GM12873 (cell line): ENCODE measurements at regions not wholly inside any gene's neighbourhood (a gene's known extent, or its start where the extent isn't known, plus 50 kb on each side); places are given as distances from the start of the nearest gene placed in this dataset.

Experiments used
- CTCF ChIP-seq: IDR thresholded peaks from 2 replicates; pipeline ENCODE4 v1.5.1; 2012; ENCODE audit warnings: low read depth, mild to moderate bottlenecking, moderate library complexity, low read length, control low read depth; ENCODE audit not compliant: insufficient read depth; ENCODE audit errors: missing control alignments

- TF ChIP-seq CTCF, result no peak
Observed at GRCh38 chr5:7955476-7955875, 86.5 kb downstream of the MTRR start.

- no peak for TF ChIP-seq CTCF
Observed at GRCh38 chr5:7957329-7957728, 88.4 kb downstream of the MTRR start.

GRCh38 chr5:7960142-7960541, 91.2 kb downstream of the MTRR start:
- TF ChIP-seq CTCF, result no peak

- TF ChIP-seq CTCF, result no peak
Observed at GRCh38 chr5:7961540-7961939, 92.6 kb downstream of the MTRR start.

GRCh38 chr5:7970816-7971215, 101.9 kb downstream of the MTRR start:
- TF ChIP-seq CTCF, result no peak

- no peak for TF ChIP-seq CTCF
Observed at GRCh38 chr5:7976411-7977190, 107.7 kb downstream of the MTRR start.

- no peak for TF ChIP-seq CTCF
Observed at GRCh38 chr5:7978114-7978513, 109.2 kb downstream of the MTRR start.
